DOHH2 (cell line): ENCODE measurements at regions not wholly inside any gene's neighbourhood (a gene's known extent, or its start where the extent isn't known, plus 50 kb on each side); places are given as distances from the start of the nearest gene placed in this dataset.

Experiments
- H3F3A ChIP-seq: fragments of 200-600 bp; sonication (generic), shearing (Covaris generic); 2 replicates; pipeline ENCODE4 v1.6.0; 2016; ENCODE audit warnings: antibody characterized with exemption, mild to moderate bottlenecking; ENCODE audit not compliant: control insufficient read depth, insufficient read depth
- H3K27ac ChIP-seq: fragments of 200-600 bp; sonication (generic); 2 replicates; pipeline ENCODE4 v1.5.1; 2014; ENCODE audit warnings: low read depth, mild to moderate bottlenecking, low read length, moderate library complexity
- H3K27me3 ChIP-seq: fragments of 200-600 bp; sonication (generic); 2 replicates; pipeline ENCODE4 v1.6.1; 2014; ENCODE audit warnings: mild to moderate bottlenecking, low read length, mixed read lengths; ENCODE audit not compliant: control insufficient read depth
- H3K36me3 ChIP-seq: fragments of 200-600 bp; sonication (generic); 2 replicates; pipeline ENCODE4 v1.6.1; 2014; ENCODE audit warnings: mild to moderate bottlenecking, low read length, moderate library complexity, mixed read lengths; ENCODE audit not compliant: control insufficient read depth
- H3K4me1 ChIP-seq: fragments of 200-600 bp; sonication (generic); 2 replicates; pipeline ENCODE4 v1.6.1; 2014; ENCODE audit warnings: mild to moderate bottlenecking, low read length, mixed read lengths; ENCODE audit not compliant: control insufficient read depth
- H3K4me2 ChIP-seq: fragments of 200-600 bp; sonication (generic); 2 replicates; pipeline ENCODE4 v1.6.0; 2014; ENCODE audit warnings: mild to moderate bottlenecking, low read length, moderate library complexity
- H3K4me3 ChIP-seq: fragments of 200-600 bp; sonication (generic); 2 replicates; pipeline ENCODE4 v1.5.1; 2014; ENCODE audit warnings: mild to moderate bottlenecking, low read length, mixed read lengths
- H3K79me2 ChIP-seq: fragments of 200-600 bp; sonication (generic); 2 replicates; pipeline ENCODE4 v1.6.1; 2014; ENCODE audit warnings: mild to moderate bottlenecking, low read length, mixed read lengths; ENCODE audit not compliant: control insufficient read depth
- H3K9me2 ChIP-seq: fragments of 200-600 bp; sonication (generic); replicated peaks from 2 replicates; pipeline ENCODE4 v1.6.1; 2014; ENCODE audit warnings: mild to moderate bottlenecking, low read length, mixed read lengths; ENCODE audit not compliant: control insufficient read depth
- H3K9me3 ChIP-seq: fragments of 200-600 bp; sonication (generic); 2 replicates; pipeline ENCODE4 v1.6.1; 2014; ENCODE audit warnings: antibody characterized with exemption, low read length, mixed read lengths; ENCODE audit not compliant: control insufficient read depth, insufficient read depth
- H4K20me1 ChIP-seq: fragments of 200-600 bp; sonication (generic); 2 replicates; pipeline ENCODE4 v1.6.0; 2014; ENCODE audit warnings: low read depth, mild to moderate bottlenecking, antibody characterized with exemption, low read length, moderate library complexity; ENCODE audit not compliant: control insufficient read depth, insufficient read depth
- CTCF ChIP-seq: fragments of 200-600 bp; sonication (generic); IDR thresholded peaks from one replicate; pipeline ENCODE4 v1.5.1; 2014; ENCODE audit warnings: antibody characterized with exemption, mild to moderate bottlenecking, low read depth, low read length; ENCODE audit not compliant: poor library complexity, severe bottlenecking
- EZH2phosphoT487 ChIP-seq: fragments of 200-600 bp; sonication (generic); IDR thresholded peaks from 2 replicates; pipeline ENCODE4 v1.6.1; 2017; ENCODE audit warnings: borderline replicate concordance, mild to moderate bottlenecking, antibody characterized with exemption, low read length, moderate library complexity, mixed read lengths

- Histone ChIP-seq H3K36me3 (no peaks in the 10 kb centered on the region), H3K79me2 (no peaks in the 10 kb centered on the region), H4K20me1 (no peaks in the 10 kb centered on the region), H3K27ac (no peak overlapping the region), H3K9me2 (no peaks in the 10 kb centered on the region), H3K27me3 (no peaks in the 10 kb centered on the region), H3K4me1 (no peaks in the 10 kb centered on the region), H3K4me3 (no peak overlapping the region), H3K4me2 (no peak overlapping the region), H3F3A (no peaks in the 10 kb centered on the region), H3K9me3 (no peaks in the 10 kb centered on the region)
- no peak for TF ChIP-seq CTCF
- no peak for TF ChIP-seq EZH2phosphoT487
Measured at GRCh38 chr1:56028911-56029310, 550.5 kb downstream of the PLPP3 start.

- Histone ChIP-seq H3K27me3 (no peaks in the 10 kb centered on the region), H3K9me3 (no peaks in the 10 kb centered on the region), H3K9me2 (no peaks in the 10 kb centered on the region)
Measured at GRCh38 chr1:56028244-56028643, 551.1 kb downstream of the PLPP3 start.

GRCh38 chr1:56025942-56026341 is 553.4 kb downstream of the PLPP3 start:
- H3K27ac ChIP-seq = no peak overlapping the region
- TF ChIP-seq EZH2phosphoT487 (no peak), CTCF (no peak)
- H3K4me1 ChIP-seq = no peaks in the 10 kb centered on the region
- H4K20me1 ChIP-seq = no peaks in the 10 kb centered on the region
- no peaks in the 10 kb centered on the region for H3K9me3 ChIP-seq
- H3K79me2 ChIP-seq = no peaks in the 10 kb centered on the region
- H3K4me3 ChIP-seq = no peak overlapping the region
- no peaks in the 10 kb centered on the region for H3K9me2 ChIP-seq
- H3K4me2 ChIP-seq = no peak overlapping the region
- H3F3A ChIP-seq = no peaks in the 10 kb centered on the region
- no peaks in the 10 kb centered on the region for H3K27me3 ChIP-seq
- no peaks in the 10 kb centered on the region for H3K36me3 ChIP-seq

More at GRCh38 chr1:56028244-56028643, 551.1 kb downstream of the PLPP3 start:
- no peak overlapping the region for H3K27ac ChIP-seq
- H4K20me1 ChIP-seq = no peaks in the 10 kb centered on the region
- no peak overlapping the region for H3K4me3 ChIP-seq
- no peaks in the 10 kb centered on the region for H3F3A ChIP-seq
- TF ChIP-seq CTCF (no peak), EZH2phosphoT487 (no peak)
- no peaks in the 10 kb centered on the region for H3K79me2 ChIP-seq
- H3K4me1 ChIP-seq = no peaks in the 10 kb centered on the region
- H3K36me3 ChIP-seq = no peaks in the 10 kb centered on the region
- no peak overlapping the region for H3K4me2 ChIP-seq

GRCh38 chr1:56024155-56024554 is 555.2 kb downstream of the PLPP3 start:
- no peaks in the 10 kb centered on the region for H3K9me3 ChIP-seq
- H3K4me1 ChIP-seq = no peaks in the 10 kb centered on the region
- no peak overlapping the region for H3K4me2 ChIP-seq
- no peak overlapping the region for H3K4me3 ChIP-seq
- no peaks in the 10 kb centered on the region for H3K9me2 ChIP-seq
- no peaks in the 10 kb centered on the region for H3K36me3 ChIP-seq
- no peaks in the 10 kb centered on the region for H3K27me3 ChIP-seq
- no peaks in the 10 kb centered on the region for H4K20me1 ChIP-seq
- H3K79me2 ChIP-seq = no peaks in the 10 kb centered on the region
- no peak overlapping the region for H3K27ac ChIP-seq
- H3F3A ChIP-seq = no peaks in the 10 kb centered on the region
- TF ChIP-seq EZH2phosphoT487 (no peak), CTCF (no peak)
